ENCODE measurements at regions not wholly inside any gene's neighbourhood (a gene's known extent, or its start where the extent isn't known, plus 50 kb on each side); places are given as distances from the start of the nearest gene placed in this dataset.
"Not testable (repeated sequence)": the region's sequence is repeated elsewhere in the genome, so short reads cannot be mapped to it uniquely, and the experiment has no call there.

- no peak for ATAC-seq
- intact Hi-C loops (cut with DNase I) = no loop called here
- no peak for DNase-seq (ENCODE audit: low spot score)
These were observed 112.5 kb upstream of the ERG start for GRCh38 chr21:38610623-38611251.

- DNase-seq (ENCODE audit: low spot score) = no peak
- intact Hi-C loops (cut with DNase I) = no loop called here
- ATAC-seq = no peak
These were observed 113.0 kb upstream of the ERG start for GRCh38 chr21:38611277-38611676.

DNA sequence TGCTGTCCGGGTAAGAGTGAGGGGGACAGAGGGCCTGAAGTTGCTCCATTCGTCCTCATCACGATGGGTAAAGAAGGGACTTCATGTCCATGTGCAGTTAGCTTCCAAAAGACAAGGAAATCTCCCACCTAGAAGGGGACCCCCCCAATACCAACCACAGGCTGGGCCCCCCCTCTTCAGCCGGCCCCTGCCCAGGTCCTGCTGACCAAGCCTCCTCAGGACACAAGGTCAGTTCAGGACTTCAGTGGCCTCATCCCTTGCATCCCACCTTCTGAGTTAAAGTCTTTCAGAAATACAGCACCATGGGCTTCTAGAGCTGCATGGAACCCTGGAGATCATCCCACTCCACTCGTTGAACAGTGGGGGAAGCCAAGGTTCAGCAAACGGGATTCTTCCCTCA is 115.4 kb upstream of the ERG start:
- ATAC-seq (no peak), DNase-seq (ENCODE audit: low spot score) (no peak)
- intact Hi-C loops (cut with DNase I) = no loop called here

- DNase-seq (ENCODE audit: low spot score) = no peak
- no peak for ATAC-seq
- intact Hi-C loops (cut with DNase I) = no loop called here
These were observed 116.3 kb upstream of the ERG start for GRCh38 chr21:38614558-38614957.

DNA sequence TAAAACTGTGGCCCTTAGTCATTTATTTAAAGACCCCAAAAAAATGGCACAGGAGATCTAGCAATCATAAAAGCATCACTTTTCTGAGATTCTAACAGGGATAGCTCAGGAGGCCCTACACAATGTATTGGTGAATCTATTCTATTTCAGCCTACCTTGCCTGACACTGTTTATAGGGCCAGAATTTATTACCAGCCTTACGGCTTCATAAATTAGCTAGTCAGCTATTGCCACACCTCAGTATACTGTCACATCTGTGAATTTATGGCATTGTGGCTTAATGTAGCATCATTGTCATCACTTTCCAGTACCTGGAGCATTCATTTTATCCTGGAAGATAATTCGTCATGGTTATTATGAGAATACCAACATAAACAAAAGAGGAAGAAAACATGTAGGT is 121.2 kb upstream of the ERG start:
- ATAC-seq (no peak), DNase-seq (ENCODE audit: low spot score) (no peak)
- intact Hi-C loops (cut with DNase I) = no loop called here

- ATAC-seq = peak; percentile 85
- intact Hi-C loops (cut with DNase I) = no loop called here
- DNase-seq (ENCODE audit: low spot score) = no peak
These were observed 121.8 kb upstream of the ERG start for GRCh38 chr21:38619992-38620479.

DNA sequence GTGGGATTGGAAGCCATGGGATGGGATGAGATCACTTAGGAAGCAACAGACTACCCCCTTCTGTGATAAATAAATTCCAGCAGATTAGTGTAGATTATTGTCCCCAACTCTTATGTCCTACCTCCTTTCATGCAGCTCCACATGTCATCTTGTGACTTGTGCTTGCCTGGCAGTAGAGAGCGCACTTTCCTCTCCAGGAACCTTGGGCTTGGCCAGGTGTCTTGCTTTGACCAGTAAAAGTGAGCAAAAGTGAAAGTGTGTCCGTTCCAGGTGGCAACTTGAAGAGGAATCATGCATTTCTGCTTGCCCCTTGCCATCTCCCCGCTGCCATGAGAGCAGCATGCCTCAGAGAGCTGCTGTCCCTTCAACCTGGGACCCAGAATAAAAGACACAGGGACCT is 122.9 kb upstream of the ERG start:
- ATAC-seq = no peak
- DNase-seq (ENCODE audit: low spot score) = no peak
- intact Hi-C loops (cut with DNase I) = no loop called here

DNA sequence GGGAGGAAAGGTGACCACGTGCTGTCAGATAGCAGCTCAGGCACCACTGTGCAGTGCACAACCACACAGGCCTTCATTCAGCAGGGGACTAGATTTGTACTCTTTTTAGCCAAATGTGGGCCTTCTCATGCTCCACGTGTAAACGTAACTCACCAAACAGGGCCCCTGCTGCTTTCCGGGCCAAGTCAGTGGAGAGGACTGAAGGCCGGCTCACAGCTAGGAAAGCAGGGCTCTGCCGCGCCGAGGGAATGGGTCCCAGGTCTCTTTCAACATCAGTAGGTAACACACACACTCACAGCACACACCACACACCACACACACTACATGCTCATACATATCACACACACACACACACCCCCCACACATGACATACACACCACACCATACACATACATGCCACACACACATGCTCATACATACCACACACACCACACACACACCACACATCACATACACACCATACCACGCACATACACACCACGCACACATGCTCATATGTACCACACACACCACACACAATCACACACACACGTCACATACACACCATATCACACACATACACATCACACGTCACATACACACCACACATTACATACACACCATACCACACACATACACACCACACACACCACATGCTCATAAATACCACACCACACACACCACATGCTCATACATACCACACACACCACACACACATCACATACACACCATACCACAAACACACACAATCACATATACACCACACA is 124.0 kb upstream of the ERG start:
- DNase-seq (ENCODE audit: low spot score) (no peak), ATAC-seq (no peak)
- intact Hi-C loops (cut with DNase I) = no loop called here

DNA sequence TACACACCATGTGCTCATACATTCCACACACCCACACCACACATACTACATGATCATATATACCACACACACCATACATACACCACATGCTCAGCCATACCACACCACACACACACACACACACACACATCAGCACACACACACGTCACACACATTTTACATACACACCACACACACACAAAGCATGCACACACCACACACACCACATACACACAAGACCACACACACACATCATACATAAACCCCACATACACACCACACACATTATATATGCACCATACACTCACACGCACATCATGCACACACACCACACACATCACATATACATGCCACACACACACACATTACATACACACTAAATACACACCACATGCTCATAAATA is 124.5 kb upstream of the ERG start:
- ATAC-seq (no peak), DNase-seq (ENCODE audit: low spot score) (no peak)
- intact Hi-C loops (cut with DNase I) = no loop called here

GRCh38 chr21:38623552-38623951 is 125.3 kb upstream of the ERG start:
- intact Hi-C loops (cut with DNase I) = no loop called here
- DNase-seq (ENCODE audit: low spot score) (no peak), ATAC-seq (no peak)

- no peak for ATAC-seq
- intact Hi-C loops (cut with DNase I) = no loop called here
- no peak for DNase-seq (ENCODE audit: low spot score)
These were observed 126.7 kb upstream of the ERG start for GRCh38 chr21:38625000-38625399.

- intact Hi-C loops (cut with DNase I) = no loop called here
- ATAC-seq (no peak), DNase-seq (ENCODE audit: low spot score) (no peak)
These were observed 128.0 kb upstream of the ERG start for GRCh38 chr21:38626306-38626705.

DNA sequence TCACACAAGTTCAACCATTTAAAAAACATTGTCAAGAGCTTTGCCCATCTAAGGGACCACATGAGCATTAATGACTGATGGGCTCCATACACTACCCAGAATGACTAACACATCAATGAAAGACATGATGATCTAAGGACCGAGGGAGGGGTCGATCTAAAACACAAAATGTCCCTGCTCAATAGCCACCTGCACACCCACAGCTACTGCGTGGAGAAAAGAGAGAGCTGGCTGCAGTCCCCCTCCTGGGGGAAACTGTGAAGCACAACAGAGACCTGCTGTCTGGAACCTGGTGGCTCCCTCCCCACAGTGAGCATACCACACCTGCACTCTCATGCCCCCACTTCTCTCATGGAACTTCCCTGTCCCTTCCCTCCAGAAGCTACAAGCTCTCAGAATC is 130.1 kb upstream of the ERG start:
- ATAC-seq (no peak), DNase-seq (ENCODE audit: low spot score) (no peak)
- intact Hi-C loops (cut with DNase I) = no loop called here

GRCh38 chr21:38631206-38631605 is 132.9 kb upstream of the ERG start:
- ATAC-seq (no peak), DNase-seq (ENCODE audit: low spot score) (no peak)
- intact Hi-C loops (cut with DNase I) = no loop called here

GRCh38 chr21:38631676-38632075 is 133.4 kb upstream of the ERG start:
- ATAC-seq (no peak), DNase-seq (ENCODE audit: low spot score) (no peak)
- intact Hi-C loops (cut with DNase I) = no loop called here

DNA sequence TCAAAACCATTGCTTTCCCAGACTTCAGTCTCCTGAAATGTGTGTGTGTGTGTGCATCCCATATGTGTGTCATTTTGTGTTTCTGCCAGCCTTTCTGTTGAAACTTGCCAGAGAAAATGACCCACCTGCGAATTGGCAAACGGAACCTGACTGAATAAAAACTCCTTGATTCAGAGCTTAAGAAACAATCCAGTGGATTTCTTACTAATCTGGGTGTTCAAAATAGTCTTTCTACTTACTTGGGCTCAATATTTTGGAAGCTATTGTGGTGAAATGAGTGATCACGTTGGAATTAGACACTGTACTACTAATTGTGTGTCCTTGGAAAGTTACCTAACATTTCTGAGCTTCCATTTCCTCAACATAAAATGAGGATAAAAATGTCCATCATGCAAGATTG is 138.9 kb upstream of the ERG start:
- DNase-seq (ENCODE audit: low spot score) (no peak), ATAC-seq (no peak)
- intact Hi-C loops (cut with DNase I) = no loop called here

GRCh38 chr21:38639571-38640354 is 141.5 kb upstream of the ERG start:
- ATAC-seq (no peak), DNase-seq (ENCODE audit: low spot score) (no peak)
- intact Hi-C loops (cut with DNase I) = no loop called here

DNA sequence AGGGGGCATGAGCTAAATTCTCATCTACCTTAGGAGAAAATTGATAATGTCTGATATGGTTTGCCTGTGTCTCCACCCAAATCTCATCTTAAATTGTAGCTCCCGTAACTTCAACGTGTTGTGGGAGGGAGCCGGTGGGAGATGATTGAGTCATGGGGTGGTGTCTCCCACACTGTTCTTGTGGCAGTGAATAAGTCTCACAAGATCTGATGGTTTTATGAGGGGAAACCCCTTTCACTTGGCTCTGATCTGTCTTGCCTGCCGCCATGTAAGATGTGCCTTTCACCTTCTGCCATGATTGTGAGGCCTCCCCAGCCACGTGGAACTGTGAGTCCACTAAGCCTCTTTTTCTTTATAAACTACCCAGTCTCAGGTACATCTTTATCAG is 142.1 kb upstream of the ERG start:
- intact Hi-C loops (cut with DNase I); DNase-seq (ENCODE audit: low spot score); ATAC-seq: not testable (repeated sequence)

DNA sequence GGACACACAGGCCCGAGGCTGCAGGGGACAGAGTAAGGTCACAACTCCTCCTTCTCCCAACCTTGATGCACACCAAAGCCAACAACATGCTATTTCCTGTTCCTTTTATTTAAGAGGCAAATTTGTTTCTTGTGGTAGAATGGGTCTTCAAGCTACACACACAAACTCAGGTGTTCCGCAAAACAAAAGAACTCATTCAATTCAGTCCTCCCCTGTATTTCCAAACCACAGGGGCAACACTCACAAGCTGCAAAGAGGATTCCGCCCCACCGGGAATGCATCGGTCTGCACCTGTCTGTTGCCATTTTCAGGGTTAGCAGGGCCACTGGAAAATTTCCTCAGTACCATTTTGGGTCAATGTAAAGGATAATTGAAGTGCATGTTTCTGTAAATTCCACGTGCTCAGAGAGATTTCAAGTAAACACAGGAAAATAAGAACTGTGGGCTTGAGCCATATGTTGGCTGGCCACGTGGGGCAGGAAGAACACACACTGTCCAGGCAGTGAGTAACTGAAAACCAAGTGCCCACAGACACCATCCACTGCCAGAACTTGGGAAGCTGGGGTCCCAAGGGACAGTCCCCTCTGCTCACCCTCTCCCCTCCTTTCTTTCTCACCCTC is 145.2 kb upstream of the ERG start:
- intact Hi-C loops (cut with DNase I) = no loop called here
- no peak for ATAC-seq
- DNase-seq (ENCODE audit: low spot score) = no peak

- intact Hi-C loops (cut with DNase I) = no loop called here
- no peak for ATAC-seq
- no peak for DNase-seq (ENCODE audit: low spot score)
These were observed 147.0 kb upstream of the ERG start for GRCh38 chr21:38645282-38645681.

Measured in sciatic nerve (tissue), 2 donors.